ENCODE measurements at regions not wholly inside any gene's neighbourhood (a gene's known extent, or its start where the extent isn't known, plus 50 kb on each side); places are given as distances from the start of the nearest gene placed in this dataset.

- no peaks in the 10 kb centered on the region for H3K9me3 ChIP-seq (ENCODE audit: control insufficient read depth, insufficient read depth, low read length)
- H3K4me3 ChIP-seq (ENCODE audit: low read length) = no peak overlapping the region
- H3K4me1 ChIP-seq (ENCODE audit: control insufficient read depth, insufficient read depth, low read length) = no peaks in the 10 kb centered on the region
- WGBS (ENCODE audit: insufficient coverage, insufficient read length) = no CpG with 5 or more reads among the region's 1 CpG
- DNase-seq (ENCODE audit: low read depth, low spot score) = no peak
- no peaks in the 10 kb centered on the region for H3K36me3 ChIP-seq (ENCODE audit: control insufficient read depth, insufficient read depth, low read length)
- H3K27me3 ChIP-seq (ENCODE audit: control insufficient read depth, insufficient read depth, low read length) = no peaks in the 10 kb centered on the region
- H3K27ac ChIP-seq (ENCODE audit: low read length) = no peak overlapping the region
Measured at GRCh38 chr7:121575194-121575765, 179.2 kb upstream of the FAM3C start.

- no peak for DNase-seq (ENCODE audit: low read depth, low spot score)
- Histone ChIP-seq H3K27ac (ENCODE audit: low read length) (no peak overlapping the region), H3K9me3 (ENCODE audit: control insufficient read depth, insufficient read depth, low read length) (no peaks in the 10 kb centered on the region; the same call in 1 of the 2 replicates), H3K4me1 (ENCODE audit: control insufficient read depth, insufficient read depth, low read length) (no peaks in the 10 kb centered on the region), H3K4me3 (ENCODE audit: low read length) (no peak overlapping the region), H3K36me3 (ENCODE audit: control insufficient read depth, insufficient read depth, low read length) (no peaks in the 10 kb centered on the region), H3K27me3 (ENCODE audit: control insufficient read depth, insufficient read depth, low read length) (no peaks in the 10 kb centered on the region)
Measured at GRCh38 chr7:121574109-121574508, 178.0 kb upstream of the FAM3C start.

DNA sequence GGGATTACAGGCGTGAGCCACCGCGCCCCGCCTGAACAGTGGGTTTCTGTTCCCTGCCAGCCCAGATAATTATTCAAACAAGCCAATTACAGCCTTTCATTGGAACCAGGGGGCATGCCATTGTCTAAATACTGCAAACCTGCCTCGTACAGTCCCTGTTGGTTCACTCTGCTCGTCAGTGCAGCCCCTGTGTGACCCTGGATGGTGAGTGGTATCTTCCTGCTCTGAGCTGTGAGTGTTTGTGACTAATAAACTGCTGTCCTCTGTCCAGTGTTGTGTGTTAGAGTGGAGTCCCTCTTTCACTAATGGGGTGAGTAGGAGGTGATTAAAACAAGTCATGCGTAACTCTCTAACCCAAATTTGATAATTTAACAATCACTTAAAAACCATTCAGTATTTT is 176.5 kb upstream of the FAM3C start:
- no CpG with 5 or more reads among the region's 7 CpGs for WGBS (ENCODE audit: insufficient coverage, insufficient read length)
- DNase-seq (ENCODE audit: low read depth, low spot score) = no peak
- no peaks in the 10 kb centered on the region for H3K36me3 ChIP-seq (ENCODE audit: control insufficient read depth, insufficient read depth, low read length)
- H3K4me1 ChIP-seq (ENCODE audit: control insufficient read depth, insufficient read depth, low read length) = no peaks in the 10 kb centered on the region
- no peaks in the 10 kb centered on the region for H3K27me3 ChIP-seq (ENCODE audit: control insufficient read depth, insufficient read depth, low read length)
- H3K9me3 ChIP-seq (ENCODE audit: control insufficient read depth, insufficient read depth, low read length) = no peaks in the 10 kb centered on the region; the same call in 1 of the 2 replicates
- H3K27ac ChIP-seq (ENCODE audit: low read length) = no peak overlapping the region
- no peak overlapping the region for H3K4me3 ChIP-seq (ENCODE audit: low read length)

- no peaks in the 10 kb centered on the region for H3K27me3 ChIP-seq (ENCODE audit: control insufficient read depth, insufficient read depth, low read length)
- no peaks in the 10 kb centered on the region for H3K36me3 ChIP-seq (ENCODE audit: control insufficient read depth, insufficient read depth, low read length)
- no peak overlapping the region for H3K27ac ChIP-seq (ENCODE audit: low read length)
- no peak overlapping the region for H3K4me3 ChIP-seq (ENCODE audit: low read length)
- H3K9me3 ChIP-seq (ENCODE audit: control insufficient read depth, insufficient read depth, low read length) = no peaks in the 10 kb centered on the region; the same call in 1 of the 2 replicates
- WGBS (ENCODE audit: insufficient coverage, insufficient read length) = no CpG with 5 or more reads among the region's 3 CpGs
- H3K4me1 ChIP-seq (ENCODE audit: control insufficient read depth, insufficient read depth, low read length) = no peaks in the 10 kb centered on the region
- DNase-seq (ENCODE audit: low read depth, low spot score) = no peak
Measured at GRCh38 chr7:121570365-121570764, 174.3 kb upstream of the FAM3C start.

- H3K4me3 ChIP-seq (ENCODE audit: low read length) = no peak overlapping the region
- no peaks in the 10 kb centered on the region for H3K36me3 ChIP-seq (ENCODE audit: control insufficient read depth, insufficient read depth, low read length)
- no CpG with 5 or more reads among the region's 1 CpG for WGBS (ENCODE audit: insufficient coverage, insufficient read length)
- DNase-seq (ENCODE audit: low read depth, low spot score) = no peak
- H3K27me3 ChIP-seq (ENCODE audit: control insufficient read depth, insufficient read depth, low read length) = no peaks in the 10 kb centered on the region
- no peaks in the 10 kb centered on the region for H3K9me3 ChIP-seq (ENCODE audit: control insufficient read depth, insufficient read depth, low read length)
- no peaks in the 10 kb centered on the region for H3K4me1 ChIP-seq (ENCODE audit: control insufficient read depth, insufficient read depth, low read length)
- no peak overlapping the region for H3K27ac ChIP-seq (ENCODE audit: low read length)
Measured at GRCh38 chr7:121563177-121563576, 167.1 kb upstream of the FAM3C start.

DNA sequence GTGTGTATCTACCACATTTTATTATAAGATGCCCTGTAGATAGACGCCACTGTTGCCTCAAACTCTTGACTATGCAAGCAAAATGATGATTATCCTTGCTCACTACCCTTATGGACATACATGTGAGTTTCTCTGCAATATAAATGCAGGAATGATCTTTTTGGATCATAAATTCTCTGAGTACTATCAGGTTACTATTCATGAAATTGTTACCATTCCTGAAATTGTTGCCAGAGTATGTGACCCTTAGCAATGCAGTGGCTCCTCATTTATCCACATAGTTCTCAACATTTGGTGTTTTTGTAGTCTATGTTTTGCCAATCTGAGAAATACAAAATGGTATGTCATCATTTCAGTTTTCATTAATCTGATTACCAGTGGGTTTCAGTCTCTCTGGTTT is 166.2 kb upstream of the FAM3C start:
- DNase-seq (ENCODE audit: low read depth, low spot score) = no peak
- H3K4me1 ChIP-seq (ENCODE audit: control insufficient read depth, insufficient read depth, low read length) = no peaks in the 10 kb centered on the region
- WGBS (ENCODE audit: insufficient coverage, insufficient read length) = no CpG with 5 or more reads among the region's 1 CpG

DNA sequence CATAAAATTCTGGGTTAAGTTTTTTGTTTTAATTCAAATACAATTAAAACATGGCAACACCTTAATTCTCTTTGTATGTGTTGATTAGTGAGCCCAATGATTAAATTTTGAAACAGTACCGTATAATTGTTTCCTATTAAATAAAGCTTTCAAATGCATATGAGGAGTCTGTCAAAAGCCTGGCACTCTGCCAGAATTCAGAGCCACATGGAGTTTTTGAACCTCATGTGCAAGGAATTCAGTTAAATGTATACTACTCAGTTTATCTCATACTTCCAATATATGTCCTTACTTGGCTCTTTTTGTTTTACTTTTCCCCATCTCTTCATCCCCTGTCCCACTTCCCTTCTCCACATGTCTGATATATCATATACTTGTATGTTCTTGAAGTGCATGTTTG is 165.6 kb upstream of the FAM3C start:
- Histone ChIP-seq H3K27ac (ENCODE audit: low read length) (no peak overlapping the region), H3K27me3 (ENCODE audit: control insufficient read depth, insufficient read depth, low read length) (no peaks in the 10 kb centered on the region), H3K4me1 (ENCODE audit: control insufficient read depth, insufficient read depth, low read length) (no peaks in the 10 kb centered on the region), H3K9me3 (ENCODE audit: control insufficient read depth, insufficient read depth, low read length) (no peaks in the 10 kb centered on the region), H3K4me3 (ENCODE audit: low read length) (no peak overlapping the region), H3K36me3 (ENCODE audit: control insufficient read depth, insufficient read depth, low read length) (no peaks in the 10 kb centered on the region)
- WGBS (ENCODE audit: insufficient coverage, insufficient read length) = no CpG with 5 or more reads among the region's 1 CpG
- no peak for DNase-seq (ENCODE audit: low read depth, low spot score)

More for the DNA sequence above, 166.2 kb upstream of the FAM3C start:
- Histone ChIP-seq H3K27me3 (ENCODE audit: control insufficient read depth, insufficient read depth, low read length) (no peaks in the 10 kb centered on the region), H3K27ac (ENCODE audit: low read length) (no peak overlapping the region), H3K36me3 (ENCODE audit: control insufficient read depth, insufficient read depth, low read length) (no peaks in the 10 kb centered on the region), H3K9me3 (ENCODE audit: control insufficient read depth, insufficient read depth, low read length) (no peaks in the 10 kb centered on the region), H3K4me3 (ENCODE audit: low read length) (no peak overlapping the region)

- DNase-seq (ENCODE audit: low read depth, low spot score) = no peak
- no peaks in the 10 kb centered on the region for H3K9me3 ChIP-seq (ENCODE audit: control insufficient read depth, insufficient read depth, low read length)
- WGBS (ENCODE audit: insufficient coverage, insufficient read length) = no CpG with 5 or more reads among the region's 3 CpGs
- no peak overlapping the region for H3K27ac ChIP-seq (ENCODE audit: low read length)
- H3K4me3 ChIP-seq (ENCODE audit: low read length) = no peak overlapping the region
- H3K27me3 ChIP-seq (ENCODE audit: control insufficient read depth, insufficient read depth, low read length) = peaks cover 1% of the 10 kb centered on the region; the same call in 1 of the 2 replicates
- no peaks in the 10 kb centered on the region for H3K4me1 ChIP-seq (ENCODE audit: control insufficient read depth, insufficient read depth, low read length)
- H3K36me3 ChIP-seq (ENCODE audit: control insufficient read depth, insufficient read depth, low read length) = no peaks in the 10 kb centered on the region
Measured at GRCh38 chr7:121560267-121560990, 164.3 kb upstream of the FAM3C start.

DNA sequence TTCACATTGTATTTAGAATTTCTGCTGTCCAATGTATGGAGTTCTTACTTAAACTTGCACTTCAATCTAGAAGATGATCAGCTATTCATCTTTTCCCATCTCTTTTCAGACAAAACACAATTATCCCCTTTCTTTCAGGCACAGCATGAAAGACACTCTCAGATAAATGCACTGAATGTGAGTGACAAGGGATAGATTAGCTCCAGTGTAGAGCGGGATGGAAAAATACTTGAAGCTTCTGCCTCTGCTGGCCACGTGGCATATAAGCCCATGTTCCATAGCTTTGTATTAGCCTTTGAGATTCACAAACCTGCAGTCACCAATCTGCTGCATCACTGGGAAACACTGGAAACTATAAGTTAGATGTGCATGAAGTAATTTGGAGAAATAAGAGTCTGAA is 162.2 kb upstream of the FAM3C start:
- peaks cover 1% of the 10 kb centered on the region; the same call in 1 of the 2 replicates for H3K27me3 ChIP-seq (ENCODE audit: control insufficient read depth, insufficient read depth, low read length)
- H3K4me1 ChIP-seq (ENCODE audit: control insufficient read depth, insufficient read depth, low read length) = no peaks in the 10 kb centered on the region
- no CpG with 5 or more reads among the region's 2 CpGs for WGBS (ENCODE audit: insufficient coverage, insufficient read length)
- no peak overlapping the region for H3K4me3 ChIP-seq (ENCODE audit: low read length)
- DNase-seq (ENCODE audit: low read depth, low spot score) = no peak
- H3K36me3 ChIP-seq (ENCODE audit: control insufficient read depth, insufficient read depth, low read length) = no peaks in the 10 kb centered on the region
- H3K9me3 ChIP-seq (ENCODE audit: control insufficient read depth, insufficient read depth, low read length) = no peaks in the 10 kb centered on the region
- H3K27ac ChIP-seq (ENCODE audit: low read length) = no peak overlapping the region

GRCh38 chr7:121557034-121557892 is 161.2 kb upstream of the FAM3C start:
- Histone ChIP-seq H3K27ac (ENCODE audit: low read length) (no peak overlapping the region), H3K4me3 (ENCODE audit: low read length) (no peak overlapping the region), H3K36me3 (ENCODE audit: control insufficient read depth, insufficient read depth, low read length) (0 out of 2 replicates have a peak, but pooled peaks cover 2% of the 10 kb centered on the region), H3K9me3 (ENCODE audit: control insufficient read depth, insufficient read depth, low read length) (no peaks in the 10 kb centered on the region), H3K4me1 (ENCODE audit: control insufficient read depth, insufficient read depth, low read length) (no peaks in the 10 kb centered on the region), H3K27me3 (ENCODE audit: control insufficient read depth, insufficient read depth, low read length) (peaks cover 1% of the 10 kb centered on the region; the same call in 1 of the 2 replicates)
- DNase-seq (ENCODE audit: low read depth, low spot score) = no peak
- WGBS (ENCODE audit: insufficient coverage, insufficient read length) = 100% methylated on average over 1 of the region's 4 CpGs

All from iPS DF 6.9 (cell line).